Stimulated activated CD8-positive, alpha-beta memory T cell treated with anti-CD3 and anti-CD28 coated beads, Interleukin-7, amount 100 ng/mL, for 1 hour (primary cell): ENCODE measurements at regions not wholly inside any gene's neighbourhood (a gene's known extent, or its start where the extent isn't known, plus 50 kb on each side); places are given as distances from the start of the nearest gene placed in this dataset.

Source experiments
- DNase-seq, 2 donors: peaks; one replicate each; pipeline ENCODE4 v3.0.0-alpha.2; 2020; ENCODE audit warnings: low read depth in 2 of 2

- DNase-seq: no peak
Observed at GRCh38 chr7:22625251-22625650, 101.7 kb upstream of the IL6 start.

GRCh38 chr7:22624781-22625180 lies 102.2 kb upstream of the IL6 start:
- no peak for DNase-seq

- DNase-seq: no peak
Observed at GRCh38 chr7:22622116-22622785, 104.7 kb upstream of the IL6 start.

GRCh38 chr7:22618528-22618927 lies 108.5 kb upstream of the IL6 start:
- no peak for DNase-seq

GRCh38 chr7:22617166-22617565 lies 109.8 kb upstream of the IL6 start:
- DNase-seq: no peak

GRCh38 chr7:22613496-22613895 lies 113.5 kb upstream of the IL6 start:
- DNase-seq: no peak

GRCh38 chr7:22612776-22613175 lies 112.8 kb upstream of the STEAP1B start:
- no peak for DNase-seq

- DNase-seq: no peak
Observed at GRCh38 chr7:22611758-22612079, 111.7 kb upstream of the STEAP1B start.

GRCh38 chr7:22610951-22611757 lies 111.2 kb upstream of the STEAP1B start:
- DNase-seq: no peak

- DNase-seq: no peak
Observed at GRCh38 chr7:22610263-22610662, 110.3 kb upstream of the STEAP1B start.

GRCh38 chr7:22607180-22607579 lies 107.2 kb upstream of the STEAP1B start:
- no peak for DNase-seq

- no peak for DNase-seq
Observed at GRCh38 chr7:22604246-22604645, 104.3 kb upstream of the STEAP1B start.

- DNase-seq: no peak
Observed at GRCh38 chr7:22601812-22602565, 102.0 kb upstream of the STEAP1B start.

- no peak for DNase-seq
Observed at GRCh38 chr7:22601408-22601807, 101.4 kb upstream of the STEAP1B start.

GRCh38 chr7:22601003-22601402 lies 101.0 kb upstream of the STEAP1B start:
- DNase-seq: no peak

- no peak for DNase-seq
Observed at GRCh38 chr7:22598318-22598920, 98.4 kb upstream of the STEAP1B start.

- no peak for DNase-seq
Observed at GRCh38 chr7:22597844-22598243, 97.9 kb upstream of the STEAP1B start.

- no peak for DNase-seq
Observed at GRCh38 chr7:22596763-22597400, 96.9 kb upstream of the STEAP1B start.

GRCh38 chr7:22594020-22594419 lies 94.0 kb upstream of the STEAP1B start:
- DNase-seq: no peak

- no peak for DNase-seq
Observed at GRCh38 chr7:22591271-22591670, 91.3 kb upstream of the STEAP1B start.

- no peak for DNase-seq
Observed at GRCh38 chr7:22589641-22590201, 89.7 kb upstream of the STEAP1B start.

- no peak for DNase-seq
Observed at GRCh38 chr7:22588351-22588750, 88.4 kb upstream of the STEAP1B start.
